ENCODE measurements at regions not wholly inside any gene's neighbourhood (a gene's known extent, or its start where the extent isn't known, plus 50 kb on each side); places are given as distances from the start of the nearest gene placed in this dataset.

- TF ChIP-seq GABPA (IDR thresholded peaks at IDR 0.05 in 1 of 2, conservative IDR thresholded peaks at IDR 0.05 in 1 of 2) = no peak
- no peak for TF ChIP-seq RAD21 (IDR thresholded peaks at IDR 0.05)
- no peak for TF ChIP-seq HNF4A (conservative IDR thresholded peaks at IDR 0.05)
- no peak for TF ChIP-seq MAX (IDR thresholded peaks at IDR 0.05)
- no peak for TF ChIP-seq TAF1 (conservative IDR thresholded peaks at IDR 0.05)
- TF ChIP-seq RXRA (IDR thresholded peaks at IDR 0.05) = no peak
- no peaks in the 10 kb centered on the region for H3K27me3 ChIP-seq (ENCODE audit: control insufficient read depth in 4 of 4, insufficient read depth in 4 of 4, low read length in 3 of 4)
- DNase-seq (ENCODE audit: low spot score) = no peak
- H3K4me1 ChIP-seq (ENCODE audit: control insufficient read depth in 4 of 4, insufficient read depth in 4 of 4, low read length in 3 of 4) = no peaks in the 10 kb centered on the region
- H3K27ac ChIP-seq (ENCODE audit: low read depth in 1 of 2, low read length in 2 of 2) = no peak overlapping the region
- H3K9me3 ChIP-seq (ENCODE audit: control insufficient read depth in 4 of 4, low read length in 3 of 4) = no peaks in the 10 kb centered on the region
- WGBS = 86% methylated on average over 1 of the region's 1 CpG
- no peaks in the 10 kb centered on the region for H3K36me3 ChIP-seq (ENCODE audit: control insufficient read depth in 4 of 4, insufficient read depth in 3 of 4, low read depth in 1 of 4, low read length in 3 of 4)
- no peak overlapping the region for H3K4me3 ChIP-seq (ENCODE audit: low read depth in 1 of 3, low read length in 3 of 3)
- no peak overlapping the region for H3K9ac ChIP-seq (ENCODE audit: low read depth in 1 of 2, low read length in 2 of 2)
Observed at GRCh38 chr7:81492910-81493309, 276.9 kb downstream of the HGF start.

GRCh38 chr7:81492240-81492639 lies 277.6 kb downstream of the HGF start:
- H3K27ac ChIP-seq (ENCODE audit: low read depth in 1 of 2, low read length in 2 of 2) = no peak overlapping the region
- H3K9me3 ChIP-seq (ENCODE audit: control insufficient read depth in 4 of 4, low read length in 3 of 4) = no peaks in the 10 kb centered on the region
- TF ChIP-seq RAD21 (IDR thresholded peaks at IDR 0.05) (no peak), FOXA2 (IDR thresholded peaks at IDR 0.05) (no peak), HNF4A (conservative IDR thresholded peaks at IDR 0.05) (no peak), ATF3 (IDR thresholded peaks at IDR 0.05) (no peak), GABPA (IDR thresholded peaks at IDR 0.05 in 1 of 2, conservative IDR thresholded peaks at IDR 0.05 in 1 of 2) (no peak), RXRA (IDR thresholded peaks at IDR 0.05) (no peak), TAF1 (conservative IDR thresholded peaks at IDR 0.05) (no peak), HNF4G (IDR thresholded peaks at IDR 0.05) (no peak), JUND (IDR thresholded peaks at IDR 0.05) (no peak), YY1 (IDR thresholded peaks at IDR 0.05) (no peak), FOXA1 (IDR thresholded peaks at IDR 0.05) (no peak), REST (IDR thresholded peaks at IDR 0.05) (no peak), MAX (IDR thresholded peaks at IDR 0.05) (no peak), EGR1 (IDR thresholded peaks at IDR 0.05; ENCODE audit: low read depth in 2 of 2) (no peak), NR2F2 (IDR thresholded peaks at IDR 0.05) (no peak), CTCF (IDR thresholded peaks at IDR 0.05; ENCODE audit: low read depth, low read length, missing input control) (no peak), SP1 (IDR thresholded peaks at IDR 0.05) (no peak), ZBTB33 (IDR thresholded peaks at IDR 0.05) (no peak)
- H3K4me1 ChIP-seq (ENCODE audit: control insufficient read depth in 4 of 4, insufficient read depth in 4 of 4, low read length in 3 of 4) = no peaks in the 10 kb centered on the region
- 75% methylated on average over 1 of the region's 1 CpG for WGBS
- no peak overlapping the region for H3K4me3 ChIP-seq (ENCODE audit: low read depth in 1 of 3, low read length in 3 of 3)
- no peaks in the 10 kb centered on the region for H3K36me3 ChIP-seq (ENCODE audit: control insufficient read depth in 4 of 4, insufficient read depth in 3 of 4, low read depth in 1 of 4, low read length in 3 of 4)
- no peaks in the 10 kb centered on the region for H3K27me3 ChIP-seq (ENCODE audit: control insufficient read depth in 4 of 4, insufficient read depth in 4 of 4, low read length in 3 of 4)
- no peak for DNase-seq (ENCODE audit: low spot score)
- no peak overlapping the region for H3K9ac ChIP-seq (ENCODE audit: low read depth in 1 of 2, low read length in 2 of 2)
